ENCODE measurements at regions not wholly inside any gene's neighbourhood (a gene's known extent, or its start where the extent isn't known, plus 50 kb on each side); places are given as distances from the start of the nearest gene placed in this dataset.

DNA sequence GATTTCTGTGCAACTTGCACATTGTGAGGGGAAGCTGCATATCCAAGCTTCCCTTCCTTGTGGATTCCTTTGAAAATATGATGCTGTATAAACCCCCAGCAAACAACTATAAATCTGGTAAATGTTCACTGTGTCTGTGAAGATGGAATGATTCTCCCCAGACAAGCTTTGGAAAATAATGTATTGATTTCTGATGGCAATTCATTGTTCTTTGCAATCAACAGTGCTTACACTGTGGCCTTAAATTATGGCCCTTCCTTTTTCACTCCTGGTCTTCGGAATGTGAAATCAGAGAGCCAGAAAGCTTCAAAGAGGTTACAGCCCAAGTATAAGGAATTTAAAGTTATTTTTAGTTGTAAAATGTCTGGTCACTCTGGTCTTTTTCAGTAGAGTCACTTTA lies 308.8 kb downstream of the CBLN4 start:
- TF ChIP-seq, protein P1, sequence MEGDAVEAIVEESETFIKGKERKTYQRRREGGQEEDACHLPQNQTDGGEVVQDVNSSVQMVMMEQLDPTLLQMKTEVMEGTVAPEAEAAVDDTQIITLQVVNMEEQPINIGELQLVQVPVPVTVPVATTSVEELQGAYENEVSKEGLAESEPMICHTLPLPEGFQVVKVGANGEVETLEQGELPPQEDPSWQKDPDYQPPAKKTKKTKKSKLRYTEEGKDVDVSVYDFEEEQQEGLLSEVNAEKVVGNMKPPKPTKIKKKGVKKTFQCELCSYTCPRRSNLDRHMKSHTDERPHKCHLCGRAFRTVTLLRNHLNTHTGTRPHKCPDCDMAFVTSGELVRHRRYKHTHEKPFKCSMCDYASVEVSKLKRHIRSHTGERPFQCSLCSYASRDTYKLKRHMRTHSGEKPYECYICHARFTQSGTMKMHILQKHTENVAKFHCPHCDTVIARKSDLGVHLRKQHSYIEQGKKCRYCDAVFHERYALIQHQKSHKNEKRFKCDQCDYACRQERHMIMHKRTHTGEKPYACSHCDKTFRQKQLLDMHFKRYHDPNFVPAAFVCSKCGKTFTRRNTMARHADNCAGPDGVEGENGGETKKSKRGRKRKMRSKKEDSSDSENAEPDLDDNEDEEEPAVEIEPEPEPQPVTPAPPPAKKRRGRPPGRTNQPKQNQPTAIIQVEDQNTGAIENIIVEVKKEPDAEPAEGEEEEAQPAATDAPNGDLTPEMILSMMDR (IDR thresholded peaks at IDR 0.05; ENCODE audit: low read depth, low read length) = no peak
- Histone ChIP-seq H3K27ac (ENCODE audit: low read depth, low read length) (no peak overlapping the region), H3K27me3 (ENCODE audit: control insufficient read depth, insufficient read depth, low read length) (no peaks in the 10 kb centered on the region), H3K4me3 (ENCODE audit: low read depth, low read length) (no peak overlapping the region), H3K9me3 (ENCODE audit: control insufficient read depth, insufficient read depth, low read length) (peaks cover 5% of the 10 kb centered on the region; the same call in 1 of the 2 replicates)
- ChIA-PET CTCF (no interaction called here), POLR2A (no interaction called here)
- no peak for DNase-seq (ENCODE audit: low read depth, low spot score)

GRCh38 chr20:55693641-55694040 lies 311.7 kb downstream of the CBLN4 start:
- no peak for DNase-seq (ENCODE audit: low read depth, low spot score)
- Histone ChIP-seq H3K27me3 (ENCODE audit: control insufficient read depth, insufficient read depth, low read length) (no peaks in the 10 kb centered on the region), H3K27ac (ENCODE audit: low read depth, low read length) (no peak overlapping the region), H3K9me3 (ENCODE audit: control insufficient read depth, insufficient read depth, low read length) (peaks cover 5% of the 10 kb centered on the region; the same call in 1 of the 2 replicates), H3K4me3 (ENCODE audit: low read depth, low read length) (no peak overlapping the region)
- ChIA-PET POLR2A (no interaction called here), CTCF (no interaction called here)
- TF ChIP-seq, protein P1 (IDR thresholded peaks at IDR 0.05; ENCODE audit: low read depth, low read length) = no peak

DNA sequence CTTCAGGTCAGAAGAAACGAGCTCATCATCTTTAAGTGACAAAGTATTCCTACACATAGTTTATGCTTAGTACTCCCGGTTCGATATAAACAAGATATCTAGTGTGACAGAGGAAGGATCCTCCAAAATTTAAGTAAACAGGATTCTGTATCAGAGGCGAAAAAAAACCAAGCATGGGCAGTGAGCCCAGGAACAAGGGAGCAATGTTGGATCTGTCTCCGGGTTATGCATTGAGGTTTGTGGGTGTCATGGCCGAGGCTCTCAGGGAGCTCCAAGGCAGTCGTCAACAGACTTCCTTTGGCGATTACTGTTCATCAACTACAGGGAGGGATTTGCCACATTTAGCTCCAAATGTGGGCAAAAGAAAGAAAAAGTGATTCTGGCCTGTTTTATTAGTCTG lies 319.5 kb downstream of the CBLN4 start:
- TF ChIP-seq, protein P1 (IDR thresholded peaks at IDR 0.05; ENCODE audit: low read depth, low read length) = no peak
- POLR2A ChIA-PET = no interaction called here
- Histone ChIP-seq H3K27me3 (ENCODE audit: control insufficient read depth, insufficient read depth, low read length) (no peaks in the 10 kb centered on the region), H3K4me3 (ENCODE audit: low read depth, low read length) (no peak overlapping the region), H3K27ac (ENCODE audit: low read depth, low read length) (no peak overlapping the region), H3K9me3 (ENCODE audit: control insufficient read depth, insufficient read depth, low read length) (peaks cover 7% of the 10 kb centered on the region; the same call in 1 of the 2 replicates)
- DNase-seq (ENCODE audit: low read depth, low spot score) = no peak
- CTCF ChIA-PET = no interaction called here

- ChIA-PET CTCF (no interaction called here), POLR2A (no interaction called here)
- no peak overlapping the region for H3K27ac ChIP-seq (ENCODE audit: low read depth, low read length)
- peaks cover 7% of the 10 kb centered on the region; the same call in 1 of the 2 replicates for H3K9me3 ChIP-seq (ENCODE audit: control insufficient read depth, insufficient read depth, low read length)
- H3K4me3 ChIP-seq (ENCODE audit: low read depth, low read length) = no peak overlapping the region
- no peak for DNase-seq (ENCODE audit: low read depth, low spot score)
- no peaks in the 10 kb centered on the region for H3K27me3 ChIP-seq (ENCODE audit: control insufficient read depth, insufficient read depth, low read length)
- TF ChIP-seq, protein P1 (IDR thresholded peaks at IDR 0.05; ENCODE audit: low read depth, low read length) = no peak
Observed at GRCh38 chr20:55685425-55685824, 319.9 kb downstream of the CBLN4 start.

- no peaks in the 10 kb centered on the region for H3K27me3 ChIP-seq (ENCODE audit: control insufficient read depth, insufficient read depth, low read length)
- TF ChIP-seq, protein P1 (IDR thresholded peaks at IDR 0.05; ENCODE audit: low read depth, low read length) = no peak
- ChIA-PET CTCF (no interaction called here), POLR2A (no interaction called here)
- no peak for DNase-seq (ENCODE audit: low read depth, low spot score)
- H3K27ac ChIP-seq (ENCODE audit: low read depth, low read length) = no peak overlapping the region
- no peak overlapping the region for H3K4me3 ChIP-seq (ENCODE audit: low read depth, low read length)
- H3K9me3 ChIP-seq (ENCODE audit: control insufficient read depth, insufficient read depth, low read length) = peaks cover 7% of the 10 kb centered on the region; the same call in 1 of the 2 replicates
Observed at GRCh38 chr20:55684578-55684977, 320.7 kb downstream of the CBLN4 start.

Measured in AG04450 (cell line).